IMR-90 (cell line): ENCODE measurements at regions not wholly inside any gene's neighbourhood (a gene's known extent, or its start where the extent isn't known, plus 50 kb on each side); places are given as distances from the start of the nearest gene placed in this dataset.
A peak's percentile ranks its signal among the peaks of the same experiment; 100 is the strongest.

Experiments
- ATAC-seq: fragments of 200-7000 bp; cut with Tn5 transposase; 2 replicates; pipeline ENCODE4 v1.9.1; 2020; ENCODE audit warnings: low read depth, mild to moderate bottlenecking, moderate library complexity
- BruUV-seq: library from RNA; stranded (reverse); fragments of 400-500 nt; replicated peaks from 2 replicates; lab custom pipeline; 2021; lab: Mats Ljungman, UMichigan
- CTCF ChIA-PET: fragments of 300-600 bp; formaldehyde crosslinking; extraction: SDS; loops from one replicate; lab custom pipeline; 2021; ENCODE audit warnings: antibody characterized with exemption; lab: Yijun Ruan, JAX
- POLR2A ChIA-PET: fragments of 300-600 bp; sonication (Branson Sonifier 250); formaldehyde crosslinking; loops from one replicate; lab custom pipeline; 2022; ENCODE audit warnings: antibody characterized with exemption; ENCODE audit not compliant: unreplicated experiment; lab: Charles Lee
- DNase-seq: peaks from one replicate; pipeline ENCODE4 v3.0.0; 2013
- H2AFZ ChIP-seq: replicated peaks from 2 replicates; pipeline ENCODE3; 2013; ENCODE audit warnings: low read length, mild to moderate bottlenecking; ENCODE audit not compliant: poor library complexity
- H2AK5ac ChIP-seq: 2 replicates; pipeline ENCODE4 v1.6.1; 2013; ENCODE audit warnings: low read depth, low read length, inconsistent platforms
- H2AK9ac ChIP-seq: replicated peaks from 2 replicates; pipeline ENCODE3; 2013; ENCODE audit warnings: mild to moderate bottlenecking, low read depth, low read length, moderate library complexity; ENCODE audit not compliant: poor library complexity
- H2BK120ac ChIP-seq: 2 replicates; pipeline ENCODE4 v1.6.1; 2013; ENCODE audit warnings: low read depth, low read length, inconsistent platforms
- H2BK15ac ChIP-seq: 3 replicates; pipeline ENCODE4 v1.6.1; 2013; ENCODE audit warnings: low read depth, low read length, inconsistent platforms
- H2BK20ac ChIP-seq: 2 replicates; pipeline ENCODE4 v1.6.1; 2013; ENCODE audit warnings: low read depth, mild to moderate bottlenecking, inconsistent platforms, low read length, moderate library complexity
- H2BK5ac ChIP-seq: 2 replicates; pipeline ENCODE4 v1.6.1; 2013; ENCODE audit warnings: mild to moderate bottlenecking, low read depth, low read length, inconsistent platforms; ENCODE audit not compliant: poor library complexity, severe bottlenecking
- H3K14ac ChIP-seq: replicated peaks from 2 replicates; pipeline ENCODE4 v1.6.1; 2013; ENCODE audit warnings: low read depth, low read length, inconsistent platforms
- H3K18ac ChIP-seq: 2 replicates; pipeline ENCODE4 v1.6.1; 2013; ENCODE audit warnings: low read depth, low read length, control low read depth
- H3K23ac ChIP-seq: 2 replicates; pipeline ENCODE4 v1.6.1; 2013; ENCODE audit warnings: low read depth, low read length, inconsistent platforms
- H3K27ac ChIP-seq: 2 replicates; pipeline ENCODE4 v1.5.1; 2013; ENCODE audit warnings: mild to moderate bottlenecking, control low read depth, low read length; ENCODE audit not compliant: insufficient read depth
- H3K27me3 ChIP-seq: 2 replicates; pipeline ENCODE4 v1.6.1; 2013; ENCODE audit warnings: low read length; ENCODE audit not compliant: control insufficient read depth, insufficient read depth
- H3K36me3 ChIP-seq: 2 replicates; pipeline ENCODE4 v1.6.1; 2013; ENCODE audit warnings: low read length, mixed read lengths; ENCODE audit not compliant: control insufficient read depth, insufficient read depth
- H3K4ac ChIP-seq: 2 replicates; pipeline ENCODE4 v1.6.1; 2013; ENCODE audit warnings: low read depth, low read length, inconsistent platforms
- H3K4me1 ChIP-seq: 2 replicates; pipeline ENCODE4 v1.6.1; 2013; ENCODE audit warnings: low read length, mixed read lengths; ENCODE audit not compliant: control insufficient read depth, insufficient read depth
- H3K4me2 ChIP-seq: 2 replicates; pipeline ENCODE4 v1.6.1; 2013; ENCODE audit warnings: low read depth, mild to moderate bottlenecking, control low read depth, low read length, moderate library complexity
- H3K4me3 ChIP-seq: 2 replicates; pipeline ENCODE4 v1.5.1; 2013; ENCODE audit warnings: low read depth, mild to moderate bottlenecking, control low read depth, low read length, moderate library complexity; ENCODE audit not compliant: insufficient read depth
- H3K56ac ChIP-seq: 2 replicates; pipeline ENCODE4 v1.6.1; 2013; ENCODE audit warnings: low read length, inconsistent platforms; ENCODE audit not compliant: insufficient read depth; ENCODE audit errors: extremely low read depth
- H3K79me1 ChIP-seq, 2 experiments: 2 replicates each; pipeline ENCODE4 v1.6.1; 2013; ENCODE audit warnings: low read length in 2 of 2, inconsistent platforms in 1 of 2, low read depth in 1 of 2
- H3K9ac ChIP-seq: 2 replicates; pipeline ENCODE4 v1.6.1; 2013; ENCODE audit warnings: low read depth, low read length, control low read depth
- H3K9me1 ChIP-seq: 2 replicates; pipeline ENCODE4 v1.6.1; 2013; ENCODE audit warnings: low read length, inconsistent platforms; ENCODE audit not compliant: insufficient read depth
- H3K9me3 ChIP-seq: 2 replicates; pipeline ENCODE4 v1.6.1; 2013; ENCODE audit warnings: low read length; ENCODE audit not compliant: control insufficient read depth, insufficient read depth
- H4K20me1 ChIP-seq: 2 replicates; pipeline ENCODE4 v1.6.1; 2013; ENCODE audit warnings: low read length, inconsistent platforms; ENCODE audit not compliant: insufficient read depth
- H4K5ac ChIP-seq: 2 replicates; pipeline ENCODE4 v1.6.1; 2013; ENCODE audit warnings: mild to moderate bottlenecking, low read depth, low read length, control low read depth
- H4K8ac ChIP-seq, 2 experiments: 2 replicates each; pipeline ENCODE4 v1.6.1; 2013; ENCODE audit warnings: low read depth in 2 of 2, low read length in 2 of 2, control low read depth in 1 of 2, inconsistent platforms in 1 of 2
- H4K91ac ChIP-seq: 2 replicates; pipeline ENCODE4 v1.6.1; 2013; ENCODE audit warnings: low read depth, low read length, inconsistent platforms; ENCODE audit not compliant: insufficient read depth
- CEBPB ChIP-seq: IDR thresholded peaks from 2 replicates; pipeline ENCODE4 v1.6.1; 2012; ENCODE audit warnings: low read depth, low read length, improper control_type of control experiment
- CTCF ChIP-seq: conservative IDR thresholded peaks from 2 replicates; pipeline ENCODE4 v1.5.1; 2012; ENCODE audit warnings: mild to moderate bottlenecking, low read depth, low read length, improper control_type of control experiment
- MAFK ChIP-seq: IDR thresholded peaks from 2 replicates; pipeline ENCODE4 v1.6.1; 2012; ENCODE audit warnings: low read depth, low read length, improper control_type of control experiment
- RAD21 ChIP-seq: IDR thresholded peaks from 2 replicates; pipeline ENCODE4 v1.6.1; 2012; ENCODE audit warnings: low read length, improper control_type of control experiment
- WGBS, 2 experiments: methylation state at CpG; one replicate each; pipeline versions ENCODE4 v1.1.5 to v1.1.7; 2013; ENCODE audit warnings: missing lambda C conversion rate in 2 of 2; ENCODE audit not compliant: insufficient read length in 1 of 2; ENCODE audit errors: extremely low coverage in 2 of 2; 5-methylcytosine and 5-hydroxymethylcytosine counted together
- dilution Hi-C: fragments of 300-500 bp; cut with HindIII; formaldehyde crosslinking; loops from one replicate; pipeline ENCODE4 v1.14.3; 2018; ENCODE audit warnings: low sequenced_read_pairs; ENCODE audit not compliant: unreplicated experiment
- in situ Hi-C: fragments of 300-500 bp; cut with MboI; formaldehyde crosslinking; loops from 3 replicates; pipeline ENCODE4 v1.14.3; 2019; ENCODE audit warnings: low sequenced_read_pairs, inconsistent platforms, mixed read lengths
- intact Hi-C: fragments of 100-400 bp; cut with micrococcal nuclease; formaldehyde crosslinking; loops from 2 replicates; pipeline ENCODE4 v1.10.0; 2022

GRCh38 chr3:89690646-89691045 is 583.2 kb downstream of the EPHA3 start:
- Histone ChIP-seq H3K4ac (no peak overlapping the region), H3K14ac (no peak overlapping the region), H2BK20ac (no peak overlapping the region), H2BK120ac (no peak overlapping the region), H3K4me3 (no peak overlapping the region), H3K18ac (no peak overlapping the region), H3K23ac (no peak overlapping the region), H3K27ac (no peak overlapping the region), H2AK9ac (no peak overlapping the region), H4K5ac (no peak overlapping the region), H3K27me3 (no peaks in the 10 kb centered on the region), H3K36me3 (no peaks in the 10 kb centered on the region), H2AFZ (no peak overlapping the region), H4K20me1 (no peaks in the 10 kb centered on the region), H2BK5ac (no peak overlapping the region), H3K4me1 (no peaks in the 10 kb centered on the region), H4K8ac (no peak overlapping the region), H4K91ac (no peak overlapping the region), H3K9ac (no peak overlapping the region), H3K79me1 (no peaks in the 10 kb centered on the region), H2AK5ac (no peak overlapping the region), H3K4me2 (no peak overlapping the region), H3K56ac (no peak overlapping the region), H2BK15ac (no peak overlapping the region), H3K9me3 (no peaks in the 10 kb centered on the region), H3K9me1 (no peaks in the 10 kb centered on the region)
- dilution Hi-C loops, result no loop called here
- in situ Hi-C loops, result no loop called here
- ATAC-seq, result peak; percentile 51; the same call in 1 of the 2 replicates
- CTCF ChIA-PET, result no interaction called here
- no peak for TF ChIP-seq RAD21
- no peak for TF ChIP-seq CTCF
- no peak for TF ChIP-seq CEBPB
- TF ChIP-seq MAFK, result no peak
- intact Hi-C loops, result no loop called here
- no CpG with 5 or more reads among the region's 2 CpGs for WGBS, 2 experiments
- BruUV-seq, result no TSS peak
- POLR2A ChIA-PET, result no interaction called here
- peak; percentile 1 for DNase-seq
